ENCODE measurements at regions not wholly inside any gene's neighbourhood (a gene's known extent, or its start where the extent isn't known, plus 50 kb on each side); places are given as distances from the start of the nearest gene placed in this dataset.
A peak's percentile ranks its signal among the peaks of the same experiment; 100 is the strongest.

DNA sequence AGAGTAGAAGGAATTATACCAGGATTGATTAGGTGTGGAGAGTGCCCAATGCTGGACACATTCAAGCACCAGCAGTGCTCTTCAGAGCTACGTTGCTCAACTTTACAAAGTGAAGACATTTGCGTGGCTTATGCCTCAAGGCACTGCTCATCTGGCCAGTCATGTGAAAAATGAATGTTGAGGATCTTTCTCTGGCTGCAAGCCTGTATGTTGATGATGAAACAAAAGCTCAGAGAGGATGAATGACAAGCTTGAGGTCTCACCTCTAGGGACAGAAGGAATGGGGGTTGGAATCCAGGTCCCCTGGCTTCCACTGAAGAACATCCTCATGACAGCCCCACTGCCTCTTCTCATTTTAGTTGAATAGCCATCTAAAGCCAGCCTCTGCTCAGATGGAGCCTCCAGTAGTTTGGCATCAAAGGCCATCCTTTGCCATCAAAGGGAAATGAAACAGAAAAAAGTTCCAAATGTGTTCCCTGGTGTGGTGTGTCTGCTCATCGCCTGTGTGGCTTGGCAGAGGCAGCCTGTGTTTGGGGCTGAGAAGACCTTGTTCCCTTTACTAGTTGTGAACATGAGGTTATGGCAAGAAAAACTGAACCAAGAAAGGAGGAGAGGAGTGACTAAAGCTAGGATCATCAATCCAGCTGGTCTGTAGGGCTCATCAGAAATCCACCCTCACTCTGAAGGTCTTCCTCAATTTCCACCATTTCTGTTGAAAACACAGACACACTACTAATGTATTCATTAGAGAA, 114.0 kb upstream of the KL start:
- H3K9ac ChIP-seq (ENCODE audit: low read length in 3 of 3) = no peak overlapping the region
- H3K4me3 ChIP-seq (ENCODE audit: low read length in 3 of 3) = no peak overlapping the region
- no peaks in the 10 kb centered on the region for H3K27me3 ChIP-seq (ENCODE audit: control insufficient read depth, insufficient read depth, low read length)
- intact Hi-C loops (cut with DNase I) = no loop called here
- DNase-seq = no peak
- FAIRE-seq = no peak
- peaks cover 0 to 4% (median 0%) of the 10 kb centered on the region in 3 donors for H3K4me1 ChIP-seq (ENCODE audit: control insufficient read depth in 2 of 3, insufficient read depth in 2 of 3, low read depth in 1 of 3, low read length in 3 of 3)
- no peaks in the 10 kb centered on the region for H3K9me3 ChIP-seq (ENCODE audit: control insufficient read depth in 2 of 3, insufficient read depth in 1 of 3, low read length in 3 of 3)
- no peak overlapping the region for H3K27ac ChIP-seq (ENCODE audit: low read depth in 2 of 2, low read length in 2 of 2)
- H3K36me3 ChIP-seq (ENCODE audit: control insufficient read depth in 2 of 3, insufficient read depth in 3 of 3, low read length in 3 of 3) = no peaks in the 10 kb centered on the region
- TF ChIP-seq, protein P1, sequence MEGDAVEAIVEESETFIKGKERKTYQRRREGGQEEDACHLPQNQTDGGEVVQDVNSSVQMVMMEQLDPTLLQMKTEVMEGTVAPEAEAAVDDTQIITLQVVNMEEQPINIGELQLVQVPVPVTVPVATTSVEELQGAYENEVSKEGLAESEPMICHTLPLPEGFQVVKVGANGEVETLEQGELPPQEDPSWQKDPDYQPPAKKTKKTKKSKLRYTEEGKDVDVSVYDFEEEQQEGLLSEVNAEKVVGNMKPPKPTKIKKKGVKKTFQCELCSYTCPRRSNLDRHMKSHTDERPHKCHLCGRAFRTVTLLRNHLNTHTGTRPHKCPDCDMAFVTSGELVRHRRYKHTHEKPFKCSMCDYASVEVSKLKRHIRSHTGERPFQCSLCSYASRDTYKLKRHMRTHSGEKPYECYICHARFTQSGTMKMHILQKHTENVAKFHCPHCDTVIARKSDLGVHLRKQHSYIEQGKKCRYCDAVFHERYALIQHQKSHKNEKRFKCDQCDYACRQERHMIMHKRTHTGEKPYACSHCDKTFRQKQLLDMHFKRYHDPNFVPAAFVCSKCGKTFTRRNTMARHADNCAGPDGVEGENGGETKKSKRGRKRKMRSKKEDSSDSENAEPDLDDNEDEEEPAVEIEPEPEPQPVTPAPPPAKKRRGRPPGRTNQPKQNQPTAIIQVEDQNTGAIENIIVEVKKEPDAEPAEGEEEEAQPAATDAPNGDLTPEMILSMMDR (IDR thresholded peaks at IDR 0.05; ENCODE audit: borderline replicate concordance, extremely low read depth, insufficient read depth) = no peak

GRCh38 chr13:32902874-32903273, 113.3 kb upstream of the KL start:
- Histone ChIP-seq H3K9me3 (ENCODE audit: control insufficient read depth in 2 of 3, insufficient read depth in 1 of 3, low read length in 3 of 3) (no peaks in the 10 kb centered on the region), H3K27me3 (ENCODE audit: control insufficient read depth, insufficient read depth, low read length) (no peaks in the 10 kb centered on the region), H3K4me3 (ENCODE audit: low read length in 3 of 3) (no peak overlapping the region), H3K36me3 (ENCODE audit: control insufficient read depth in 2 of 3, insufficient read depth in 3 of 3, low read length in 3 of 3) (no peaks in the 10 kb centered on the region), H3K27ac (ENCODE audit: low read depth in 2 of 2, low read length in 2 of 2) (no peak overlapping the region), H3K9ac (ENCODE audit: low read length in 3 of 3) (no peak overlapping the region), H3K4me1 (ENCODE audit: control insufficient read depth in 2 of 3, insufficient read depth in 2 of 3, low read depth in 1 of 3, low read length in 3 of 3) (peaks cover 0 to 4% (median 0%) of the 10 kb centered on the region in 3 donors)
- peak in 1 of 5 donors; percentile 80 for DNase-seq
- TF ChIP-seq, protein P1 (IDR thresholded peaks at IDR 0.05; ENCODE audit: borderline replicate concordance, extremely low read depth, insufficient read depth) = no peak
- no peak for FAIRE-seq
- intact Hi-C loops (cut with DNase I) = no loop called here

- no peaks in the 10 kb centered on the region for H3K27me3 ChIP-seq (ENCODE audit: control insufficient read depth, insufficient read depth, low read length)
- H3K27ac ChIP-seq (ENCODE audit: low read depth in 2 of 2, low read length in 2 of 2) = no peak overlapping the region
- no peaks in the 10 kb centered on the region for H3K36me3 ChIP-seq (ENCODE audit: control insufficient read depth in 2 of 3, insufficient read depth in 3 of 3, low read length in 3 of 3)
- no peak overlapping the region for H3K9ac ChIP-seq (ENCODE audit: low read length in 3 of 3)
- TF ChIP-seq, protein P1 (IDR thresholded peaks at IDR 0.05; ENCODE audit: borderline replicate concordance, extremely low read depth, insufficient read depth) = no peak
- intact Hi-C loops (cut with DNase I) = no loop called here
- no peaks in the 10 kb centered on the region for H3K9me3 ChIP-seq (ENCODE audit: control insufficient read depth in 2 of 3, insufficient read depth in 1 of 3, low read length in 3 of 3)
- DNase-seq = no peak
- FAIRE-seq = no peak
- H3K4me3 ChIP-seq (ENCODE audit: low read length in 3 of 3) = no peak overlapping the region
- H3K4me1 ChIP-seq (ENCODE audit: control insufficient read depth in 2 of 3, insufficient read depth in 2 of 3, low read depth in 1 of 3, low read length in 3 of 3) = peaks cover 0 to 4% (median 0%) of the 10 kb centered on the region in 3 donors
These were observed 112.5 kb upstream of the KL start for GRCh38 chr13:32903720-32904119.

Measured in kidney (tissue), 13 donors.